HG02840 (cell line): ENCODE measurements at regions not wholly inside any gene's neighbourhood (a gene's known extent, or its start where the extent isn't known, plus 50 kb on each side); places are given as distances from the start of the nearest gene placed in this dataset.

Experiments used
- ATAC-seq: cut with Tn5 transposase; IDR thresholded peaks from one replicate; pipeline ENCODE4 v1.9.1; 2021; ENCODE audit warnings: mild to moderate bottlenecking, moderate library complexity, moderate number of reproducible peaks; ENCODE audit not compliant: unreplicated experiment, low FRiP score

GRCh38 chr5:23013395-23013998, 160.4 kb upstream of the CDH12 start:
- no peak for ATAC-seq

- ATAC-seq, result no peak
Measured at GRCh38 chr5:23012842-23013241, 159.7 kb upstream of the CDH12 start.

- ATAC-seq, result no peak
Measured at GRCh38 chr5:23007762-23008161, 154.6 kb upstream of the CDH12 start.

- no peak for ATAC-seq
Measured at GRCh38 chr5:23007236-23007635, 154.1 kb upstream of the CDH12 start.

- ATAC-seq, result no peak
Measured at GRCh38 chr5:23001120-23001519, 148.0 kb upstream of the CDH12 start.

- no peak for ATAC-seq
Measured at GRCh38 chr5:22998774-22999173, 145.6 kb upstream of the CDH12 start.

GRCh38 chr5:22998362-22998761, 145.2 kb upstream of the CDH12 start:
- ATAC-seq, result no peak

- ATAC-seq, result no peak
Measured at GRCh38 chr5:22988937-22989336, 135.8 kb upstream of the CDH12 start.

GRCh38 chr5:22986281-22986680, 133.1 kb upstream of the CDH12 start:
- ATAC-seq, result no peak

GRCh38 chr5:22985446-22985845, 132.3 kb upstream of the CDH12 start:
- no peak for ATAC-seq

GRCh38 chr5:22970956-22971618, 117.9 kb upstream of the CDH12 start:
- ATAC-seq, result no peak

- ATAC-seq, result no peak
Measured at GRCh38 chr5:22970491-22970890, 117.3 kb upstream of the CDH12 start.

GRCh38 chr5:22968386-22968785, 115.2 kb upstream of the CDH12 start:
- ATAC-seq, result no peak

- ATAC-seq, result no peak
Measured at GRCh38 chr5:22965960-22966359, 112.8 kb upstream of the CDH12 start.

GRCh38 chr5:22964632-22965031, 111.5 kb upstream of the CDH12 start:
- no peak for ATAC-seq

- no peak for ATAC-seq
Measured at GRCh38 chr5:22958462-22959262, 105.5 kb upstream of the CDH12 start.

GRCh38 chr5:22947921-22948320, 94.8 kb upstream of the CDH12 start:
- ATAC-seq, result no peak

GRCh38 chr5:22938362-22938761, 85.2 kb upstream of the CDH12 start:
- no peak for ATAC-seq

GRCh38 chr5:22928821-22929482, 75.8 kb upstream of the CDH12 start:
- no peak for ATAC-seq

GRCh38 chr5:22926574-22926973, 73.4 kb upstream of the CDH12 start:
- ATAC-seq, result no peak

- ATAC-seq, result no peak
Measured at GRCh38 chr5:22918511-22918910, 65.4 kb upstream of the CDH12 start.
